ENCODE measurements at regions not wholly inside any gene's neighbourhood (a gene's known extent, or its start where the extent isn't known, plus 50 kb on each side); places are given as distances from the start of the nearest gene placed in this dataset.

GRCh38 chr4:55018978-55019377, 106.4 kb downstream of the KDR start:
- no peak overlapping the region for H3K4me3 Mint-ChIP-seq
- H3K27ac Mint-ChIP-seq (ENCODE audit: unreplicated experiment): no peak overlapping the region
- DNase-seq (ENCODE audit: low read depth, low spot score): no peak
- no peaks in the 10 kb centered on the region for H3K4me1 Mint-ChIP-seq
- peaks cover 2% of the 10 kb centered on the region for H3K36me3 Mint-ChIP-seq (ENCODE audit: low read depth)
- no peak for TF ChIP-seq CTCF (conservative IDR thresholded peaks at IDR 0.05)
- H3K9me3 Mint-ChIP-seq: no peaks in the 10 kb centered on the region
- H3K27me3 Mint-ChIP-seq (ENCODE audit: low read depth): peaks cover 16% of the 10 kb centered on the region

GRCh38 chr4:55018521-55018920, 106.9 kb downstream of the KDR start:
- H3K27me3 Mint-ChIP-seq (ENCODE audit: low read depth): peaks cover 18% of the 10 kb centered on the region
- peaks cover 2% of the 10 kb centered on the region for H3K36me3 Mint-ChIP-seq (ENCODE audit: low read depth)
- DNase-seq (ENCODE audit: low read depth, low spot score): no peak
- H3K4me1 Mint-ChIP-seq: no peaks in the 10 kb centered on the region
- no peak overlapping the region for H3K27ac Mint-ChIP-seq (ENCODE audit: unreplicated experiment)
- H3K4me3 Mint-ChIP-seq: no peak overlapping the region
- no peaks in the 10 kb centered on the region for H3K9me3 Mint-ChIP-seq
- no peak for TF ChIP-seq CTCF (conservative IDR thresholded peaks at IDR 0.05)

- no peak for TF ChIP-seq CTCF (conservative IDR thresholded peaks at IDR 0.05)
- peaks cover 2% of the 10 kb centered on the region for H3K36me3 Mint-ChIP-seq (ENCODE audit: low read depth)
- H3K27me3 Mint-ChIP-seq (ENCODE audit: low read depth): peaks cover 18% of the 10 kb centered on the region
- H3K27ac Mint-ChIP-seq (ENCODE audit: unreplicated experiment): no peak overlapping the region
- H3K4me3 Mint-ChIP-seq: no peak overlapping the region
- H3K9me3 Mint-ChIP-seq: no peaks in the 10 kb centered on the region
- DNase-seq (ENCODE audit: low read depth, low spot score): no peak
- H3K4me1 Mint-ChIP-seq: peaks cover 4% of the 10 kb centered on the region
These were observed 108.0 kb downstream of the KDR start for GRCh38 chr4:55017406-55017805.

- H3K9me3 Mint-ChIP-seq: no peaks in the 10 kb centered on the region
- peaks cover 4% of the 10 kb centered on the region for H3K4me1 Mint-ChIP-seq
These were observed 109.3 kb downstream of the KDR start for GRCh38 chr4:55016131-55016530.

GRCh38 chr4:55014876-55015275, 110.5 kb downstream of the KDR start:
- Mint-ChIP-seq H3K36me3 (ENCODE audit: low read depth) (no peaks in the 10 kb centered on the region), H3K27me3 (ENCODE audit: low read depth) (peaks cover 18% of the 10 kb centered on the region), H3K4me3 (no peak overlapping the region), H3K9me3 (peaks cover 6% of the 10 kb centered on the region), H3K27ac (ENCODE audit: unreplicated experiment) (no peak overlapping the region), H3K4me1 (peaks cover 4% of the 10 kb centered on the region)
- TF ChIP-seq CTCF (conservative IDR thresholded peaks at IDR 0.05): no peak
- no peak for DNase-seq (ENCODE audit: low read depth, low spot score)

More at GRCh38 chr4:55016131-55016530, 109.3 kb downstream of the KDR start:
- H3K27me3 Mint-ChIP-seq (ENCODE audit: low read depth): peaks cover 15% of the 10 kb centered on the region
- no peak for TF ChIP-seq CTCF (conservative IDR thresholded peaks at IDR 0.05)
- no peak for DNase-seq (ENCODE audit: low read depth, low spot score)
- H3K36me3 Mint-ChIP-seq (ENCODE audit: low read depth): no peaks in the 10 kb centered on the region
- H3K27ac Mint-ChIP-seq (ENCODE audit: unreplicated experiment): no peak overlapping the region
- no peak overlapping the region for H3K4me3 Mint-ChIP-seq

Measured in neural crest cell (in vitro differentiated cells).